D341Med (cell line): ENCODE measurements at regions not wholly inside any gene's neighbourhood (a gene's known extent, or its start where the extent isn't known, plus 50 kb on each side); places are given as distances from the start of the nearest gene placed in this dataset.

Source experiments
- DNase-seq: peaks from one replicate; pipeline ENCODE4 v3.0.0; 2012; ENCODE audit warnings: low spot score

GRCh38 chr22:22093743-22094142, 111.2 kb upstream of the TOP3B start:
- no peak for DNase-seq

GRCh38 chr22:22092974-22093373, 110.4 kb upstream of the TOP3B start:
- DNase-seq, result no peak

GRCh38 chr22:22092101-22092500, 109.5 kb upstream of the TOP3B start:
- no peak for DNase-seq

- DNase-seq, result no peak
Measured at GRCh38 chr22:22091400-22091878, 108.9 kb upstream of the TOP3B start.

- DNase-seq, result no peak
Measured at GRCh38 chr22:22090650-22091399, 108.2 kb upstream of the TOP3B start.

GRCh38 chr22:22089459-22090308, 107.1 kb upstream of the TOP3B start:
- no peak for DNase-seq

- no peak for DNase-seq
Measured at GRCh38 chr22:22088658-22089458, 106.3 kb upstream of the TOP3B start.

GRCh38 chr22:22087854-22088657, 105.5 kb upstream of the TOP3B start:
- no peak for DNase-seq

GRCh38 chr22:22086501-22087158, 104.0 kb upstream of the TOP3B start:
- DNase-seq, result no peak

- no peak for DNase-seq
Measured at GRCh38 chr22:22085702-22086500, 103.3 kb upstream of the TOP3B start.

GRCh38 chr22:22084089-22084711, 101.6 kb upstream of the TOP3B start:
- no peak for DNase-seq

- DNase-seq, result no peak
Measured at GRCh38 chr22:22082960-22083359, 100.4 kb upstream of the TOP3B start.

GRCh38 chr22:22082229-22082835, 99.7 kb upstream of the TOP3B start:
- DNase-seq, result no peak

GRCh38 chr22:22080270-22080669, 97.7 kb upstream of the TOP3B start:
- no peak for DNase-seq

GRCh38 chr22:22079404-22080148, 97.0 kb upstream of the TOP3B start:
- DNase-seq, result no peak

- DNase-seq, result no peak
Measured at GRCh38 chr22:22078329-22078728, 95.7 kb upstream of the TOP3B start.

GRCh38 chr22:22076932-22077703, 94.5 kb upstream of the TOP3B start:
- DNase-seq, result no peak

GRCh38 chr22:22076361-22076760, 93.8 kb upstream of the TOP3B start:
- DNase-seq, result no peak
